Body of pancreas (tissue), 4 donors: ENCODE measurements at regions not wholly inside any gene's neighbourhood (a gene's known extent, or its start where the extent isn't known, plus 50 kb on each side); places are given as distances from the start of the nearest gene placed in this dataset.

Experiments used
- ATAC-seq: fragments of 150-250 bp; one replicate; pipeline ENCODE4 v1.9.1; 2016
- DNase-seq, 4 donors: peaks; one replicate each; pipeline ENCODE4 v3.0.0-alpha.2; 2019
- H3K27ac ChIP-seq, 4 donors: fragments of 200-600 bp; sonication (generic); 1 replicate in 3 of 4; 2 replicates in 1 of 4; pipeline versions ENCODE4 v1.5.1 to v1.6.1; 2016 to 2019; ENCODE audit warnings: mild to moderate bottlenecking in 1 of 4, mixed read lengths in 1 of 4, moderate library complexity in 1 of 4
- H3K27me3 ChIP-seq, 2 donors: fragments of 200-600 bp; sonication (generic); one replicate each; pipeline ENCODE4 v1.6.0; 2016; ENCODE audit warnings: mild to moderate bottlenecking in 1 of 2
- H3K36me3 ChIP-seq, 2 donors: fragments of 200-600 bp; sonication (generic); replicated peaks in 1 of 2; 2 replicates each; pipeline ENCODE4 v1.5.1; 2016; ENCODE audit warnings: low read depth in 2 of 2; ENCODE audit not compliant: insufficient read depth in 1 of 2
- H3K4me1 ChIP-seq: fragments of 200-600 bp; sonication (generic); one replicate; pipeline ENCODE4 v1.6.0; 2016
- H3K4me3 ChIP-seq, 2 donors: fragments of 200-600 bp; sonication (generic); 1 replicate in 1 of 2; 2 replicates in 1 of 2; pipeline ENCODE4 v1.5.1; 2016 to 2019
- H3K9me3 ChIP-seq, 3 donors: fragments of 200-600 bp; sonication (generic); 1 replicate in 2 of 3; 2 replicates in 1 of 3; pipeline ENCODE4 v1.5.1; 2016
- CTCF ChIP-seq, 7 experiments: fragments of 450-650 bp in 4 of 7; fragments of 200-600 bp in 3 of 7; sonication (generic) in 3 of 7; IDR thresholded peaks; one replicate each; pipeline ENCODE4 v1.5.1; 2016 to 2019; ENCODE audit warnings: antibody characterized with exemption in 7 of 7
- POLR2A ChIP-seq, 3 donors: fragments of 450-650 bp; IDR thresholded peaks; one replicate each; pipeline ENCODE4 v1.6.1; 2016; ENCODE audit warnings: antibody characterized with exemption in 3 of 3, mild to moderate bottlenecking in 2 of 3
- WGBS, 2 donors: methylation state at CpG; one replicate each; pipeline ENCODE4 v1.1.5; 2017; 5-methylcytosine and 5-hydroxymethylcytosine counted together
- intact Hi-C: fragments of 100-400 bp; cut with DNase I; formaldehyde crosslinking; loops from one replicate; pipeline ENCODE4 v1.15.1; 2023

- Histone ChIP-seq H3K4me1 (no peaks in the 10 kb centered on the region), H3K4me3 (no peak overlapping the region), H3K9me3 (no peaks in the 10 kb centered on the region), H3K36me3 (no peaks in the 10 kb centered on the region), H3K27me3 (no peaks in the 10 kb centered on the region), H3K27ac (no peak overlapping the region)
- 38 to 50% methylated on average over 3 of the region's 3 CpGs for WGBS, 2 donors
- no peak for ATAC-seq
- DNase-seq = no peak
- no peak for TF ChIP-seq CTCF (IDR thresholded peaks at IDR 0.05)
- no peak for TF ChIP-seq POLR2A (IDR thresholded peaks at IDR 0.05)
- intact Hi-C loops = no loop called here
Observed at GRCh38 chr13:74703855-74704387, 569.7 kb upstream of the KLF12 start.

GRCh38 chr13:74696148-74696922 is 562.1 kb upstream of the KLF12 start:
- Histone ChIP-seq H3K4me3 (no peak overlapping the region), H3K27me3 (no peaks in the 10 kb centered on the region), H3K4me1 (no peaks in the 10 kb centered on the region), H3K9me3 (no peaks in the 10 kb centered on the region), H3K27ac (no peak overlapping the region), H3K36me3 (no peaks in the 10 kb centered on the region)
- intact Hi-C loops = no loop called here
- TF ChIP-seq CTCF (IDR thresholded peaks at IDR 0.05) = no peak
- no peak for TF ChIP-seq POLR2A (IDR thresholded peaks at IDR 0.05)
- 36 to 49% methylated on average over 7 to 8 of the region's 8 CpGs for WGBS, 2 donors
- ATAC-seq (no peak), DNase-seq (no peak)

- intact Hi-C loops = no loop called here
- Histone ChIP-seq H3K36me3 (no peaks in the 10 kb centered on the region), H3K4me3 (no peak overlapping the region), H3K9me3 (no peaks in the 10 kb centered on the region), H3K4me1 (no peaks in the 10 kb centered on the region), H3K27me3 (no peaks in the 10 kb centered on the region), H3K27ac (no peak overlapping the region)
- DNase-seq (no peak), ATAC-seq (no peak)
- TF ChIP-seq CTCF (IDR thresholded peaks at IDR 0.05) (no peak), POLR2A (IDR thresholded peaks at IDR 0.05) (no peak)
- WGBS, 2 donors = 29 to 38% methylated on average over 11 of the region's 11 CpGs
Observed at GRCh38 chr13:74695021-74695800, 561.0 kb upstream of the KLF12 start.

GRCh38 chr13:74687442-74688182 is 553.4 kb upstream of the KLF12 start:
- Histone ChIP-seq H3K27me3 (no peaks in the 10 kb centered on the region), H3K4me1 (no peaks in the 10 kb centered on the region), H3K36me3 (no peaks in the 10 kb centered on the region), H3K9me3 (no peaks in the 10 kb centered on the region), H3K4me3 (no peak overlapping the region), H3K27ac (no peak overlapping the region)
- no peak for TF ChIP-seq POLR2A (IDR thresholded peaks at IDR 0.05)
- no peak for TF ChIP-seq CTCF (IDR thresholded peaks at IDR 0.05)
- 70 to 73% methylated on average over 7 of the region's 7 CpGs for WGBS, 2 donors
- DNase-seq (no peak), ATAC-seq (no peak)
- intact Hi-C loops = no loop called here
